Neural cell (in vitro differentiated cells): ENCODE measurements at regions not wholly inside any gene's neighbourhood (a gene's known extent, or its start where the extent isn't known, plus 50 kb on each side); places are given as distances from the start of the nearest gene placed in this dataset.

ENCODE experiments used
- H2AFZ ChIP-seq: fragments of 200-600, 300-800 bp; sonication (generic), shearing (Covaris generic); 2 replicates; pipeline ENCODE4 v1.6.0; 2014; ENCODE audit warnings: low read depth, mild to moderate bottlenecking, antibody characterized with exemption, low read length, moderate library complexity
- H3F3A ChIP-seq: fragments of 200-600 bp; shearing (Covaris generic); 2 replicates; pipeline ENCODE4 v1.6.1; 2016; ENCODE audit warnings: mild to moderate bottlenecking, moderate library complexity, mixed read lengths, antibody characterized with exemption, low read length; ENCODE audit not compliant: insufficient read depth, poor library complexity, severe bottlenecking
- H3K27ac ChIP-seq: fragments of 200-600, 300-800 bp; sonication (generic), shearing (Covaris generic); 2 replicates; pipeline ENCODE4 v1.5.1; 2014; ENCODE audit warnings: mild to moderate bottlenecking, low read length, moderate library complexity
- H3K27me3 ChIP-seq: fragments of 300-800, 200-600 bp; sonication (generic), shearing (Covaris generic); 2 replicates; pipeline ENCODE4 v1.6.0; 2014; ENCODE audit warnings: mild to moderate bottlenecking, low read depth, low read length, moderate library complexity; ENCODE audit not compliant: insufficient read depth
- H3K36me3 ChIP-seq: fragments of 300-800, 200-600 bp; sonication (generic), shearing (Covaris generic); 2 replicates; pipeline ENCODE4 v1.5.1; 2014; ENCODE audit warnings: mild to moderate bottlenecking, antibody characterized with exemption, low read length, moderate library complexity; ENCODE audit not compliant: insufficient read depth
- H3K4me2 ChIP-seq: fragments of 300-800, 200-600 bp; sonication (generic), shearing (Covaris generic); 2 replicates; pipeline ENCODE4 v1.6.0; 2014; ENCODE audit warnings: mild to moderate bottlenecking, low read length
- H3K4me3 ChIP-seq: fragments of 300-800, 200-600 bp; sonication (generic), shearing (Covaris generic); 2 replicates; pipeline ENCODE4 v1.5.1; 2014; ENCODE audit warnings: mild to moderate bottlenecking, low read length, moderate library complexity
- H3K79me2 ChIP-seq: fragments of 200-600 bp; shearing (Covaris generic); replicated peaks from 2 replicates; pipeline ENCODE4 v1.6.0; 2014; ENCODE audit warnings: mild to moderate bottlenecking, low read length, moderate library complexity; ENCODE audit not compliant: insufficient read depth
- H3K9ac ChIP-seq: fragments of 300-800, 200-600 bp; sonication (generic), shearing (Covaris generic); 2 replicates; pipeline ENCODE4 v1.6.1; 2016; ENCODE audit warnings: mild to moderate bottlenecking, low read length, mixed read lengths
- H3K9me2 ChIP-seq: fragments of 200-600 bp; shearing (Covaris generic); 2 replicates; pipeline ENCODE4 v1.6.1; 2016; ENCODE audit warnings: mild to moderate bottlenecking, low read length, mixed read lengths; ENCODE audit not compliant: insufficient read depth
- H3K9me3 ChIP-seq: fragments of 200-600, 300-800 bp; sonication (generic), shearing (Covaris generic); 2 replicates; pipeline ENCODE4 v1.6.1; 2016; ENCODE audit warnings: mild to moderate bottlenecking, mixed run types, low read length, moderate library complexity, mixed read lengths
- H4K20me1 ChIP-seq: fragments of 200-600 bp; shearing (Covaris generic); 2 replicates; pipeline ENCODE4 v1.6.1; 2016; ENCODE audit warnings: mild to moderate bottlenecking, mixed run types; ENCODE audit not compliant: insufficient read depth
- CTCF ChIP-seq: fragments of 450-650 bp; IDR thresholded peaks from 2 replicates; pipeline ENCODE4 v1.5.1; 2014; ENCODE audit warnings: antibody characterized with exemption, mild to moderate bottlenecking, moderate library complexity; ENCODE audit not compliant: poor library complexity, severe bottlenecking
- EP300 ChIP-seq: fragments of 450-650 bp; conservative IDR thresholded peaks from 2 replicates; pipeline ENCODE4 v1.6.1; 2014; ENCODE audit warnings: antibody characterized with exemption, mild to moderate bottlenecking, moderate library complexity; ENCODE audit not compliant: poor library complexity, severe bottlenecking
- EZH2 ChIP-seq: fragments of 200-600, 300-800 bp; shearing (Covaris generic), sonication (generic); IDR thresholded peaks from 2 replicates; pipeline ENCODE4 v1.6.1; 2014; ENCODE audit warnings: antibody characterized with exemption, low read length, borderline replicate concordance, mild to moderate bottlenecking; ENCODE audit not compliant: insufficient read depth, poor library complexity, severe bottlenecking
- MXI1 ChIP-seq: fragments of 450-650 bp; conservative IDR thresholded peaks from 2 replicates; pipeline ENCODE4 v1.6.1; 2014; ENCODE audit warnings: antibody characterized with exemption, mild to moderate bottlenecking; ENCODE audit not compliant: poor library complexity, severe bottlenecking
- POLR2AphosphoS5 ChIP-seq: IDR thresholded peaks from 2 replicates; pipeline ENCODE4 v1.6.1; 2012
- RAD21 ChIP-seq: fragments of 450-650 bp; conservative IDR thresholded peaks from 2 replicates; pipeline ENCODE4 v1.6.1; 2014; ENCODE audit warnings: antibody characterized with exemption, mild to moderate bottlenecking, moderate library complexity
- SMC3 ChIP-seq: fragments of 450-650 bp; conservative IDR thresholded peaks from 2 replicates; pipeline ENCODE4 v1.6.1; 2014; ENCODE audit warnings: antibody characterized with exemption, mild to moderate bottlenecking, moderate library complexity; ENCODE audit not compliant: poor library complexity
- TAF1 ChIP-seq: IDR thresholded peaks from 2 replicates; pipeline ENCODE4 v1.6.1; 2012; ENCODE audit warnings: low read depth
- TF ChIP-seq, protein P1 (sequence below): IDR thresholded peaks from 2 replicates; pipeline ENCODE4 v1.6.1; 2012; ENCODE audit warnings: borderline replicate concordance

DNA sequence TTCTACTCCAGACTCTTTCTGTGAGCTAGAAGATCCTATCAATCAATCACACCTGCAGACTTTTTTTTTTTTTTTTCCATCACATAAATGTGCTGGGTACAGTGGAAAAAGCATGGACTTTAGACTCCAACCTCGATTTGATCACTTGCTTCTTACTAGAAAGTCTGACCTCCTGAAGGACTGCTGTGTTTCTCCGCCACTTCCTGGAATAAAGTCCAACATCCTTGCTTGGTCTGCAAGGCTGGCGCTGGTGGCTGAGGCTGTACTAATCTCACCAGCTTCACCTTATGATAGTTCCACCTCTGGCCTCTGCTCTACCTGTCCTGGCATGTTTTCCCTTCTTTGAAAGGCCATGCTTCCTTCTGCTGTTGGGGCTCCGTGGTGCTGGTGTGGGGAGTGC, 60.9 kb upstream of the SESN3 start (continued):
- TF ChIP-seq CTCF = no peak

DNA sequence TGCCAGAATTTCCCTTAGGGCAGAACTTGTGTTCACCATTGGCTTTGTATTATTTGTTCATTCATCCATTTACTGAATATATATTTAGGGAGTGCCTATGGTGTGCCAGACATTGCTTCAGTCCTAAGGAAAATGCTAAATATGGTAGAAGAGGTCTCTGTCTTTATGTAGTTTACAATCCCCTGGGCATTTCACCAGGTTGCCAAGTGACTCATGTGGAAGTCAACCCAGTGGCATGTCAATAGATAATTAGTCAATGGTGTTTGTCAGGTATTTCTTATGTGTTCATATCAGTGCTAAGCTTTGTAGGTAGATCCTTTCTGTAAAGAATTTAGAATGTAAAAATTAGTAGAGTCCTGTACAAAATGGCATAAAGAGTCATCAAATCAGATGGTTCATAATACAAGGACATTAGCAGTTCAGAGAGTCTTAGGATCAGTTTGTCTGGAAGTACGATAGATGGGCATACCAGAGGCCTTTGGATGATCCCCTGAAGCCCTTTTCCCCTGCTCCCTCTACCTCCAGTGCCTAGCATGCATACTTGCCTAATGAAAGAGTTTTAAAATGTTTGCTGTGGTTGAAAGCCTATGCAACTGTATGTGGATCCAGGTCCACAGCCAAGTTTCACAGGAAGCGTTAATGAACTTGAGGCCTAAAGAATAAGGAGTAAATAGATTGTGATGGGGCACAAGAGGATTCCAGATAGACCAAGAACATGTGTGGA, 58.5 kb upstream of the SESN3 start:
- Histone ChIP-seq H3K27ac (no peak overlapping the region), H3K79me2 (no peaks in the 10 kb centered on the region), H3K9me3 (no peaks in the 10 kb centered on the region), H3K4me2 (no peak overlapping the region), H3K9me2 (no peaks in the 10 kb centered on the region), H3K9ac (no peak overlapping the region), H3K36me3 (no peaks in the 10 kb centered on the region), H3K27me3 (no peaks in the 10 kb centered on the region), H4K20me1 (no peaks in the 10 kb centered on the region), H2AFZ (no peak overlapping the region), H3F3A (no peaks in the 10 kb centered on the region), H3K4me3 (no peak overlapping the region)
- TF ChIP-seq CTCF (no peak), EP300 (no peak), POLR2AphosphoS5 (no peak)

DNA sequence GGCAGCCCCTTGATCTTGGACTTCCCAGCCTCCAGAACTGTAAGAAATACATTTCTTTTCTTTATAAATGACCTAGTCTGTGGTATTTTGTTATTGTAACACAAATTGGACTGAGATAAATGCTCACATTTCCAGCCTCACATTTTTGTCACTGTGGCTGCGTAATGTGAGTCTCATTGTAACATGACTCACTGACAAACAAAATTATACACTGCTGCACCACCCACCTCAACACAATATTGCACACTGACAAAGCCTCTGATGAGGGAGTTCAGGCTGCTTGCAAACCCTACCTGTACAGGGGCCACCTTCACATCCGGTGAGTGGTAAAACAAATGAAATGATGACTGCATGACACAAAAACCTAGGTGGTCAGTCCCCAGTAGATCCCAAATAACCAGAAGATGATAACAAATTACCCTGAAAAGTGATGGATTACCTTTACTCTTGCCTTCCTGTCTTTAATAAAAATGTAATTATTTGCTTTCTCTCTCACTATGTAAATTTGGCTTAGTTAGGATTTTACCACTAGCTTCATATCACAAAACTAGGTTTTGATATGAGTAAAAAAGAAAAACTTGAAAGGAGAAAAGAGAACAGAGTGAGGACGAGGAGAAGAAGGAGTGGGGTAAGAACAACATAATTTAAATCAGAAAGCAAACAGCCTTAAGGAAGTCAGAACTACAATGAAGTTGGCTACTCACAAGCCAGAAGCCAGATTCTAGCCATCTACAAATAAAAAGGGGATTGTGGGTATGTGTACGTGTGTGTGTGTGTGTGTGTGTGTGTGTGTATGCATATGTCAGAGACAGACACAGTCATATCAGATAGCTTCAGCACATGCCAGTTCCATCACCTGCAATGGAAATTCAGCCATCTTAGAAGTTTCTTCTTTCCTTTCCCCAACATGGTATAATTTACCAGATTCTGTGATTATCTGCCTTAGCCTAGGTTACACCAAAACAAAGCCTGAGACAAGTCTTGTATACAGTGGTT, 53.4 kb upstream of the SESN3 start:
- Histone ChIP-seq H3K27ac (no peak overlapping the region), H3K79me2 (no peaks in the 10 kb centered on the region), H3F3A (no peaks in the 10 kb centered on the region), H3K4me3 (no peak overlapping the region), H2AFZ (no peak overlapping the region), H3K4me2 (no peak overlapping the region), H4K20me1 (no peaks in the 10 kb centered on the region), H3K9ac (no peak overlapping the region), H3K27me3 (no peaks in the 10 kb centered on the region), H3K9me2 (no peaks in the 10 kb centered on the region), H3K9me3 (no peaks in the 10 kb centered on the region), H3K36me3 (no peaks in the 10 kb centered on the region)
- TF ChIP-seq MXI1 (no peak), POLR2AphosphoS5 (no peak), SMC3 (no peak), TAF1 (no peak), EZH2 (no peak), CTCF (no peak), EP300 (no peak), RAD21 (no peak)
- TF ChIP-seq, protein P1, sequence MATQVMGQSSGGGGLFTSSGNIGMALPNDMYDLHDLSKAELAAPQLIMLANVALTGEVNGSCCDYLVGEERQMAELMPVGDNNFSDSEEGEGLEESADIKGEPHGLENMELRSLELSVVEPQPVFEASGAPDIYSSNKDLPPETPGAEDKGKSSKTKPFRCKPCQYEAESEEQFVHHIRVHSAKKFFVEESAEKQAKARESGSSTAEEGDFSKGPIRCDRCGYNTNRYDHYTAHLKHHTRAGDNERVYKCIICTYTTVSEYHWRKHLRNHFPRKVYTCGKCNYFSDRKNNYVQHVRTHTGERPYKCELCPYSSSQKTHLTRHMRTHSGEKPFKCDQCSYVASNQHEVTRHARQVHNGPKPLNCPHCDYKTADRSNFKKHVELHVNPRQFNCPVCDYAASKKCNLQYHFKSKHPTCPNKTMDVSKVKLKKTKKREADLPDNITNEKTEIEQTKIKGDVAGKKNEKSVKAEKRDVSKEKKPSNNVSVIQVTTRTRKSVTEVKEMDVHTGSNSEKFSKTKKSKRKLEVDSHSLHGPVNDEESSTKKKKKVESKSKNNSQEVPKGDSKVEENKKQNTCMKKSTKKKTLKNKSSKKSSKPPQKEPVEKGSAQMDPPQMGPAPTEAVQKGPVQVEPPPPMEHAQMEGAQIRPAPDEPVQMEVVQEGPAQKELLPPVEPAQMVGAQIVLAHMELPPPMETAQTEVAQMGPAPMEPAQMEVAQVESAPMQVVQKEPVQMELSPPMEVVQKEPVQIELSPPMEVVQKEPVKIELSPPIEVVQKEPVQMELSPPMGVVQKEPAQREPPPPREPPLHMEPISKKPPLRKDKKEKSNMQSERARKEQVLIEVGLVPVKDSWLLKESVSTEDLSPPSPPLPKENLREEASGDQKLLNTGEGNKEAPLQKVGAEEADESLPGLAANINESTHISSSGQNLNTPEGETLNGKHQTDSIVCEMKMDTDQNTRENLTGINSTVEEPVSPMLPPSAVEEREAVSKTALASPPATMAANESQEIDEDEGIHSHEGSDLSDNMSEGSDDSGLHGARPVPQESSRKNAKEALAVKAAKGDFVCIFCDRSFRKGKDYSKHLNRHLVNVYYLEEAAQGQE = no peak
